SU-DHL-6 (cell line): ENCODE measurements at regions not wholly inside any gene's neighbourhood (a gene's known extent, or its start where the extent isn't known, plus 50 kb on each side); places are given as distances from the start of the nearest gene placed in this dataset.
"Not testable (repeated sequence)": the region's sequence is repeated elsewhere in the genome, so short reads cannot be mapped to it uniquely, and the experiment has no call there.

Experiments used
- EZH2phosphoT487 ChIP-seq: fragments of 200-600 bp; sonication (generic), shearing (Covaris generic); conservative IDR thresholded peaks from 2 replicates; pipeline ENCODE4 v1.6.1; 2018; ENCODE audit warnings: mild to moderate bottlenecking, antibody characterized with exemption, low read length, moderate library complexity, mixed read lengths
- TF ChIP-seq, protein P1 (sequence below): fragments of 200-600 bp; sonication (generic); IDR thresholded peaks from one replicate; pipeline ENCODE4 v1.5.1; 2017; ENCODE audit warnings: antibody characterized with exemption, mild to moderate bottlenecking, low read length, moderate library complexity; ENCODE audit not compliant: insufficient read depth, poor library complexity, severe bottlenecking

DNA sequence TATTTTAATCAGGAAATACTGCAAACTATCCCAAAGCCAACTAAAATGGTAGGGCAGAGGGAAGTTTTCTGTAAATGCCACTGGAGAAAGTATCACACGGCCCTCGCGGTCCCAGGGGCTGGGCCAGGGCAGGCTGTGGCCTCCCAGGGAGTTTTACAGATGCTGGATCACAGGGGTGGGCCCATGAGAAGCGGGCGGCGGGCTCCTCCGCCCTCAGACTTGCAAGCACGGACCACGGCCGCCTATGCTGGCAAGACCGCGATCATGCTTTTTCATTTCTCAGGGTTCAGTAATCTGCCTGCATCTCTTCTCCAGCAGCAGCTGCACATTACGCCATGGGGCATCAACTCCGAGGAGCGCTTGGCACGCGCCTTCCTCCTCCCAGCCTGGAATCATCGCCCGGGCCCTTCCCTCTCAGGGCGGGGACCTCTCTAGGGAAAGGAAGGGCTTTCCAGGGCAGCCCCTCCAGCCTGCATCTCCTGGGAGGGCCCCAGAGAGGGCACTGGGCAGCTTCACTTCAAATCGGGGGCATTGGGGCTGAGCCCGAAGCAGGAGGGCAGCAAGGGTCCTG lies 5420.7 kb upstream of the TPTE start:
- TF ChIP-seq, protein P1, sequence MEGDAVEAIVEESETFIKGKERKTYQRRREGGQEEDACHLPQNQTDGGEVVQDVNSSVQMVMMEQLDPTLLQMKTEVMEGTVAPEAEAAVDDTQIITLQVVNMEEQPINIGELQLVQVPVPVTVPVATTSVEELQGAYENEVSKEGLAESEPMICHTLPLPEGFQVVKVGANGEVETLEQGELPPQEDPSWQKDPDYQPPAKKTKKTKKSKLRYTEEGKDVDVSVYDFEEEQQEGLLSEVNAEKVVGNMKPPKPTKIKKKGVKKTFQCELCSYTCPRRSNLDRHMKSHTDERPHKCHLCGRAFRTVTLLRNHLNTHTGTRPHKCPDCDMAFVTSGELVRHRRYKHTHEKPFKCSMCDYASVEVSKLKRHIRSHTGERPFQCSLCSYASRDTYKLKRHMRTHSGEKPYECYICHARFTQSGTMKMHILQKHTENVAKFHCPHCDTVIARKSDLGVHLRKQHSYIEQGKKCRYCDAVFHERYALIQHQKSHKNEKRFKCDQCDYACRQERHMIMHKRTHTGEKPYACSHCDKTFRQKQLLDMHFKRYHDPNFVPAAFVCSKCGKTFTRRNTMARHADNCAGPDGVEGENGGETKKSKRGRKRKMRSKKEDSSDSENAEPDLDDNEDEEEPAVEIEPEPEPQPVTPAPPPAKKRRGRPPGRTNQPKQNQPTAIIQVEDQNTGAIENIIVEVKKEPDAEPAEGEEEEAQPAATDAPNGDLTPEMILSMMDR = not testable (repeated sequence)
- not testable (repeated sequence) for TF ChIP-seq EZH2phosphoT487
